8988T (cell line): ENCODE measurements at regions not wholly inside any gene's neighbourhood (a gene's known extent, or its start where the extent isn't known, plus 50 kb on each side); places are given as distances from the start of the nearest gene placed in this dataset.
"Not testable (repeated sequence)": the region's sequence is repeated elsewhere in the genome, so short reads cannot be mapped to it uniquely, and the experiment has no call there.

Source experiments
- DNase-seq: peaks from one replicate; pipeline ENCODE4 v3.0.0; 2011

GRCh38 chr11:35046681-35047080, 92.3 kb upstream of the CD44 start:
- DNase-seq: no peak

GRCh38 chr11:35047179-35047578, 91.8 kb upstream of the CD44 start:
- no peak for DNase-seq

- DNase-seq: no peak
Measured at GRCh38 chr11:35047769-35048168, 91.2 kb upstream of the CD44 start.

GRCh38 chr11:35048346-35048745, 90.6 kb upstream of the CD44 start:
- not testable (repeated sequence) for DNase-seq

- no peak for DNase-seq
Measured at GRCh38 chr11:35049859-35050531, 89.0 kb upstream of the CD44 start.

GRCh38 chr11:35050541-35050995, 88.4 kb upstream of the CD44 start:
- no peak for DNase-seq

- no peak for DNase-seq
Measured at GRCh38 chr11:35056391-35057093, 82.4 kb upstream of the CD44 start.

GRCh38 chr11:35057926-35058668, 80.9 kb upstream of the CD44 start:
- no peak for DNase-seq

GRCh38 chr11:35058669-35059434, 80.1 kb upstream of the CD44 start:
- DNase-seq: no peak

- DNase-seq: no peak
Measured at GRCh38 chr11:35061516-35062440, 77.2 kb upstream of the CD44 start.

- no peak for DNase-seq
Measured at GRCh38 chr11:35063488-35063931, 75.5 kb upstream of the CD44 start.

- no peak for DNase-seq
Measured at GRCh38 chr11:35064114-35064800, 74.7 kb upstream of the CD44 start.

GRCh38 chr11:35065566-35065965, 73.4 kb upstream of the CD44 start:
- no peak for DNase-seq

- no peak for DNase-seq
Measured at GRCh38 chr11:35066030-35066429, 72.9 kb upstream of the CD44 start.

- DNase-seq: no peak
Measured at GRCh38 chr11:35066783-35067423, 72.1 kb upstream of the CD44 start.

- DNase-seq: no peak
Measured at GRCh38 chr11:35071722-35072121, 67.2 kb upstream of the CD44 start.

- DNase-seq: no peak
Measured at GRCh38 chr11:35073691-35074419, 65.1 kb upstream of the CD44 start.

- no peak for DNase-seq
Measured at GRCh38 chr11:35076201-35077100, 62.5 kb upstream of the CD44 start.
